ENCODE measurements at regions not wholly inside any gene's neighbourhood (a gene's known extent, or its start where the extent isn't known, plus 50 kb on each side); places are given as distances from the start of the nearest gene placed in this dataset.
"Not testable (repeated sequence)": the region's sequence is repeated elsewhere in the genome, so short reads cannot be mapped to it uniquely, and the experiment has no call there.

DNA sequence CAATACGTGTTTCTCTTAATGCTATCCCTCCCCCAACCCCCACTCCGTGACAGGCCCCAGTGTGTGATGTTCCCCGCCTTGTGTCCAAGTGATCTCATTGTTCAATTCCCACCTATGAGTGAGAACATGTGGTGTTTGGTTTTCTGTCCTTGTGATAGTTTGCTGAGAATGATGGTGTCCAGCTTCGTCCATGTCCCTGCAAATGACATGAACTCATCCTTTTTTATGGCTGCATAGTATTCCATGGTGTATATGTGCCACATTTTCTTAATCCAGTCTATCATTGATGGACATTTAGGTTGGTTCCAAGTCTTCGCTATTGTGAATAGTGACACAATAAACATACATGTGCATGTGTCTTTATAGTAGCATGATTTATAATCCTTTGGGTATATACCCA is 52.5 kb downstream of the KIAA0408 start:
- not testable (repeated sequence) for H3K36me3 ChIP-seq; H3K27me3 ChIP-seq; DNase-seq; H3K9me3 ChIP-seq; H3K27ac ChIP-seq; H3K4me1 ChIP-seq; ATAC-seq (ENCODE audit: low FRiP score in 2 of 2); H3K4me3 ChIP-seq
- WGBS, 2 donors: 96 to 98% methylated on average over 5 of the region's 5 CpGs

GRCh38 chr6:127406122-127406521 is 53.1 kb downstream of the KIAA0408 start:
- Histone ChIP-seq H3K27ac (no peak overlapping the region), H3K36me3 (no peaks in the 10 kb centered on the region), H3K4me3 (no peak overlapping the region), H3K4me1 (no peaks in the 10 kb centered on the region), H3K27me3 (no peaks in the 10 kb centered on the region), H3K9me3 (no peaks in the 10 kb centered on the region)
- DNase-seq: no peak
- WGBS, 2 donors: 83 to 91% methylated on average over 3 of the region's 3 CpGs
- ATAC-seq (ENCODE audit: low FRiP score in 2 of 2): no peak
- TF ChIP-seq CTCF (IDR thresholded peaks at IDR 0.05) (no peak), POLR2A (IDR thresholded peaks at IDR 0.05) (no peak), POLR2AphosphoS5 (IDR thresholded peaks at IDR 0.05) (no peak), EP300 (IDR thresholded peaks at IDR 0.05) (no peak)

DNA sequence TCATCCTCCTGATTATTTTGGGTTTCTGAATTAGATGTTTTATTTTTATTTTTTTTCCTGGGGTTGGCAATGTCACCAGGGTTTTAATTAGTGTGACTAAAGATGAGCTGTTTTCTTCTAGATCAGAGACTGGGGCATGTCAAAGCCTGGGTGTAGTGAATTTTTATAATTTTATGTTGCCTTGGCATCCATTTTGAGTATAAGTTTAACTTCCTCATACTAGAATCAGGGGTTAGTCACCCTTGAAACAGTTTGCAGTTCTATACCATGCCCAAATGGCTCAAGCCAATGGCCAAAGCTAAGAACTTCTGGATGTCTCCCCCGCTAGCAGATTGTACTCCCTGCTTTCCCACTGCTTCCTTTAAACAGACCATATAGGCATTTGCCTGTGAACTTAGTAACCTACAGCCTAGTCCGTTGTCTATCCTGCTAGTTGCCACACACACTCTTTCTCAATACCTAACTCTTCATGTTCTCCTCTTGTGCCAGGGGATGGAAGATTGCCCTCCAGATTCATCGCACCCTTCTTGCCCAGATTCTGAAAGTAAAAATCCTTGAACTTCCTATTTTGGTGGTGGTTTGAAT is 54.5 kb downstream of the KIAA0408 start:
- 41 to 60% methylated on average over 3 of the region's 3 CpGs for WGBS, 2 donors
- no peaks in the 10 kb centered on the region for H3K4me1 ChIP-seq
- H3K9me3 ChIP-seq: no peaks in the 10 kb centered on the region
- H3K36me3 ChIP-seq: no peaks in the 10 kb centered on the region
- H3K27ac ChIP-seq: no peak overlapping the region
- no peak for TF ChIP-seq POLR2AphosphoS5 (IDR thresholded peaks at IDR 0.05)
- TF ChIP-seq CTCF (IDR thresholded peaks at IDR 0.05): no peak
- TF ChIP-seq POLR2A (IDR thresholded peaks at IDR 0.05): no peak
- TF ChIP-seq EP300 (IDR thresholded peaks at IDR 0.05): no peak
- H3K4me3 ChIP-seq: no peak overlapping the region
- no peaks in the 10 kb centered on the region for H3K27me3 ChIP-seq
- ATAC-seq (ENCODE audit: low FRiP score in 2 of 2) (peak in 1 of 2 donors; percentile 51), DNase-seq (no peak)

GRCh38 chr6:127404133-127404532 is 55.1 kb downstream of the KIAA0408 start:
- TF ChIP-seq POLR2A (IDR thresholded peaks at IDR 0.05) (no peak), POLR2AphosphoS5 (IDR thresholded peaks at IDR 0.05) (no peak), CTCF (IDR thresholded peaks at IDR 0.05) (no peak), EP300 (IDR thresholded peaks at IDR 0.05) (no peak)
- Histone ChIP-seq H3K27me3 (no peaks in the 10 kb centered on the region), H3K27ac (no peak overlapping the region), H3K9me3 (no peaks in the 10 kb centered on the region), H3K4me1 (no peaks in the 10 kb centered on the region), H3K4me3 (no peak overlapping the region), H3K36me3 (no peaks in the 10 kb centered on the region)
- ATAC-seq (ENCODE audit: low FRiP score in 2 of 2) (no peak), DNase-seq (no peak)

- Histone ChIP-seq H3K27ac (no peak overlapping the region), H3K4me1 (no peaks in the 10 kb centered on the region), H3K36me3 (no peaks in the 10 kb centered on the region), H3K9me3 (no peaks in the 10 kb centered on the region), H3K4me3 (no peak overlapping the region), H3K27me3 (no peaks in the 10 kb centered on the region)
- ATAC-seq (ENCODE audit: low FRiP score in 2 of 2) (no peak), DNase-seq (no peak)
- 77 to 84% methylated on average over 2 of the region's 2 CpGs for WGBS, 2 donors
- no peak for TF ChIP-seq POLR2AphosphoS5 (IDR thresholded peaks at IDR 0.05)
- no peak for TF ChIP-seq POLR2A (IDR thresholded peaks at IDR 0.05)
- TF ChIP-seq EP300 (IDR thresholded peaks at IDR 0.05): no peak
- no peak for TF ChIP-seq CTCF (IDR thresholded peaks at IDR 0.05)
These were observed 55.6 kb downstream of the KIAA0408 start for GRCh38 chr6:127403636-127404035.

Data from upper lobe of left lung (tissue), 6 donors.